Jurkat, Clone E6-1 (cell line): ENCODE measurements at regions not wholly inside any gene's neighbourhood (a gene's known extent, or its start where the extent isn't known, plus 50 kb on each side); places are given as distances from the start of the nearest gene placed in this dataset.
"Not testable (repeated sequence)": the region's sequence is repeated elsewhere in the genome, so short reads cannot be mapped to it uniquely, and the experiment has no call there.

Source experiments
- DNase-seq: peaks from one replicate; pipeline ENCODE4 v3.0.0-alpha.2; 2011; ENCODE audit warnings: low read depth, low spot score
- H3K4me3 ChIP-seq: 2 replicates; pipeline ENCODE4 v1.5.1; 2011; ENCODE audit warnings: mild to moderate bottlenecking, low read length, control low read depth, moderate library complexity

- no peak overlapping the region for H3K4me3 ChIP-seq
- DNase-seq, result no peak
These were observed 145.3 kb upstream of the SVIL start for GRCh38 chr10:29780096-29780495.

GRCh38 chr10:29776246-29776645, 141.5 kb upstream of the SVIL start:
- no peak for DNase-seq
- H3K4me3 ChIP-seq, result no peak overlapping the region

- no peak for DNase-seq
- no peak overlapping the region for H3K4me3 ChIP-seq
These were observed 139.7 kb upstream of the SVIL start for GRCh38 chr10:29774475-29774874.

GRCh38 chr10:29773675-29774091, 138.9 kb upstream of the SVIL start:
- H3K4me3 ChIP-seq, result no peak overlapping the region
- no peak for DNase-seq

GRCh38 chr10:29772403-29772802, 137.6 kb upstream of the SVIL start:
- DNase-seq, result peak; percentile 47
- no peak overlapping the region for H3K4me3 ChIP-seq

- DNase-seq, result no peak
These were observed 136.6 kb upstream of the SVIL start for GRCh38 chr10:29771376-29771775.

GRCh38 chr10:29769277-29769676, 134.5 kb upstream of the SVIL start:
- H3K4me3 ChIP-seq, DNase-seq: not testable (repeated sequence)

More at GRCh38 chr10:29771376-29771775, 136.6 kb upstream of the SVIL start:
- H3K4me3 ChIP-seq, result no peak overlapping the region

- DNase-seq, result no peak
- no peak overlapping the region for H3K4me3 ChIP-seq
These were observed 133.2 kb upstream of the SVIL start for GRCh38 chr10:29767968-29768367.

- DNase-seq, result no peak
- no peak overlapping the region for H3K4me3 ChIP-seq
These were observed 132.0 kb upstream of the SVIL start for GRCh38 chr10:29766753-29767152.

- no peak for DNase-seq
- H3K4me3 ChIP-seq, result no peak overlapping the region
These were observed 130.6 kb upstream of the SVIL start for GRCh38 chr10:29765330-29765729.

GRCh38 chr10:29763396-29763795, 128.6 kb upstream of the SVIL start:
- no peak overlapping the region for H3K4me3 ChIP-seq
- no peak for DNase-seq

GRCh38 chr10:29761916-29762315, 127.1 kb upstream of the SVIL start:
- no peak overlapping the region for H3K4me3 ChIP-seq
- peak; percentile 19 for DNase-seq

GRCh38 chr10:29760138-29760900, 125.5 kb upstream of the SVIL start:
- H3K4me3 ChIP-seq, result no peak overlapping the region
- no peak for DNase-seq

- no peak for DNase-seq
- no peak overlapping the region for H3K4me3 ChIP-seq
These were observed 123.0 kb upstream of the SVIL start for GRCh38 chr10:29757551-29758297.

- DNase-seq, result no peak
- H3K4me3 ChIP-seq, result no peak overlapping the region
These were observed 121.7 kb upstream of the SVIL start for GRCh38 chr10:29756451-29756850.

GRCh38 chr10:29753283-29753682, 118.5 kb upstream of the SVIL start:
- DNase-seq, result no peak
- no peak overlapping the region for H3K4me3 ChIP-seq

- DNase-seq, result no peak
- no peak overlapping the region for H3K4me3 ChIP-seq
These were observed 116.9 kb upstream of the SVIL start for GRCh38 chr10:29751684-29752083.

GRCh38 chr10:29751240-29751639, 116.5 kb upstream of the SVIL start:
- no peak overlapping the region for H3K4me3 ChIP-seq
- no peak for DNase-seq

- no peak overlapping the region for H3K4me3 ChIP-seq
- no peak for DNase-seq
These were observed 114.4 kb upstream of the SVIL start for GRCh38 chr10:29749150-29749549.

GRCh38 chr10:29748109-29748650, 113.4 kb upstream of the SVIL start:
- DNase-seq, result no peak
- no peak overlapping the region for H3K4me3 ChIP-seq
